Common myeloid progenitor, CD34-positive (primary cell): ENCODE measurements at regions not wholly inside any gene's neighbourhood (a gene's known extent, or its start where the extent isn't known, plus 50 kb on each side); places are given as distances from the start of the nearest gene placed in this dataset.

Experiments
- CTCF ChIA-PET: fragments of 350-600 bp; sonication (Branson Sonifier 250); formaldehyde crosslinking; loops from one replicate; lab custom pipeline; 2021; ENCODE audit warnings: antibody characterized with exemption; lab: Charles Lee
- POLR2A ChIA-PET: fragments of 350-600 bp; sonication (Branson Sonifier 250); formaldehyde crosslinking; loops from one replicate; lab custom pipeline; 2021; ENCODE audit warnings: antibody characterized with exemption; lab: Charles Lee
- DNase-seq, 3 donors: peaks; one replicate each; pipeline versions ENCODE4 v3.0.0 to v3.0.0-alpha.2; 2013
- H3K27ac ChIP-seq, 2 experiments: 1 replicate in 1 of 2; 2 replicates in 1 of 2; pipeline ENCODE4 v1.7.0; 2013; ENCODE audit warnings: inconsistent platforms in 2 of 2, low read length in 2 of 2, mild to moderate bottlenecking in 2 of 2, low read depth in 1 of 2, moderate library complexity in 1 of 2; ENCODE audit not compliant: severe bottlenecking in 2 of 2, insufficient read depth in 1 of 2, poor library complexity in 1 of 2
- H3K27me3 ChIP-seq, 5 experiments: replicated peaks in 2 of 5; 1 replicate in 3 of 5; 2 replicates in 2 of 5; pipeline versions ENCODE4 v1.6.1 to v1.7.0; 2013; ENCODE audit warnings: low read length in 4 of 5, mild to moderate bottlenecking in 2 of 5, moderate library complexity in 2 of 5, inconsistent platforms in 1 of 5; ENCODE audit not compliant: insufficient read depth in 5 of 5, control insufficient read depth in 4 of 5
- H3K36me3 ChIP-seq, 4 experiments: 1 replicate in 2 of 4; 2 replicates in 2 of 4; pipeline versions ENCODE4 v1.6.1 to v1.7.0; 2013; ENCODE audit warnings: low read length in 3 of 4, control low read depth in 1 of 4, mild to moderate bottlenecking in 1 of 4; ENCODE audit not compliant: control insufficient read depth in 4 of 4, insufficient read depth in 4 of 4
- H3K4me1 ChIP-seq, 4 experiments: 1 replicate in 3 of 4; 2 replicates in 1 of 4; pipeline versions ENCODE4 v1.6.1 to v1.7.1; 2013; ENCODE audit warnings: low read length in 3 of 4, mild to moderate bottlenecking in 3 of 4, control low read depth in 1 of 4, inconsistent platforms in 1 of 4, moderate library complexity in 1 of 4; ENCODE audit not compliant: control insufficient read depth in 4 of 4, insufficient read depth in 4 of 4; ENCODE audit errors: control extremely low read depth in 1 of 4
- H3K4me3 ChIP-seq, 7 experiments: 1 replicate in 4 of 7; 2 replicates in 3 of 7; pipeline versions ENCODE4 v1.5.1 to v1.7.0; 2013; ENCODE audit warnings: mild to moderate bottlenecking in 7 of 7, low read length in 6 of 7, moderate library complexity in 6 of 7, inconsistent platforms in 2 of 7, low read depth in 2 of 7, control low read depth in 1 of 7; ENCODE audit not compliant: insufficient read depth in 4 of 7, control insufficient read depth in 1 of 7; ENCODE audit errors: extremely low read depth in 1 of 7
- H3K9me3 ChIP-seq, 5 experiments: 1 replicate in 4 of 5; 2 replicates in 1 of 5; pipeline versions ENCODE4 v1.6.1 to v1.7.1; 2013; ENCODE audit warnings: low read length in 4 of 5, mild to moderate bottlenecking in 2 of 5, inconsistent platforms in 1 of 5, low read depth in 1 of 5, moderate library complexity in 1 of 5; ENCODE audit not compliant: control insufficient read depth in 4 of 5, insufficient read depth in 2 of 5; ENCODE audit errors: control extremely low read depth in 1 of 5
- WGBS: methylation state at CpG from one replicate; pipeline ENCODE4 v1.1.5; 2013; ENCODE audit not compliant: insufficient coverage; 5-methylcytosine and 5-hydroxymethylcytosine counted together

DNA sequence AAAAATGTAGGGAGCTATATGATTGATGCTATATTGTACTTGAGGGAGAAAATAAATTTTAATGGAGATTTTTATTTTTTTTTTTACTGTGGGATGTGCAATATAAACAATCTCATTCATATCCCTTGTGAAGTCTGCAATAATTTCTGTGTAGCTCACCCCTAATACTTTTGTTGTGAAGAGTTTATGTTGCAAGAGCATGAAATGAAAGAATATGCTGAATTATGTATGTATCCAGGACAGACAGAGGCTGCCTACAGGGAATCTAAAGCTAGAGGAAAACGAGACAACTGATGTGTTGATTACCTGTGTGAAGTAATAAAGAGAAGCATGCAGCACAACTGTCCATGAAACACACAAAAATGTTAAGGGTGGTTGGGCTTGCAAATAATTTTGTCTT lies 643.3 kb downstream of the DCDC2C start:
- no peak overlapping the region for H3K4me3 ChIP-seq
- no peaks in the 10 kb centered on the region for H3K4me1 ChIP-seq
- no peak for DNase-seq
- ChIA-PET CTCF (no interaction called here), POLR2A (no interaction called here)
- H3K27me3 ChIP-seq: no peaks in the 10 kb centered on the region
- WGBS: 80% methylated on average over 1 of the region's 1 CpG
- no peaks in the 10 kb centered on the region for H3K36me3 ChIP-seq
- H3K9me3 ChIP-seq: no peaks in the 10 kb centered on the region
- H3K27ac ChIP-seq: no peak overlapping the region

DNA sequence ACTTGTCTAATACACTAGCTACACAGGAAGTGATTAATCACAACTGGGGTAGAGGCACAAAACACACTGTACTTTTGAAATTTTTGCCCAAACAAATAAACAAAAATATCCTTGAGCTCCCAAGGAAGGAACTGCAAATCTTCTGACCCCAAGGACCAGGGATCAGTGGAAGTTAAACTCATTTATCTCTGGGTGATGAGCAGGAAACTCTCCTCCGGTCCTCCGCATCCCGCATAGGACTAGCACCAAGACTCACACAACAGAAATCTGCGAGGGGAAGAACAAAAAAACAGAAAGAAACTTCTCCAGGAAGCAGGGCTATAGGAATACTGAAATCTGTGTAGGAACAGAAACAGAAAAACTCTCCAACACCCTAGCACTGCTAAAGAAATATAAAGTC lies 650.3 kb downstream of the DCDC2C start:
- CTCF ChIA-PET: interaction anchor here (1.5 kb wide), 1 partner anchor 11 kb away, joined by 3 read pairs; no protein-coding TSS in a partner anchor
- Histone ChIP-seq H3K27me3 (no peaks in the 10 kb centered on the region), H3K27ac (no peak overlapping the region), H3K4me1 (no peaks in the 10 kb centered on the region), H3K9me3 (no peaks in the 10 kb centered on the region), H3K4me3 (no peak overlapping the region), H3K36me3 (no peaks in the 10 kb centered on the region)
- no peak for DNase-seq
- POLR2A ChIA-PET: no interaction called here
- WGBS: 90% methylated on average over 2 of the region's 4 CpGs

DNA sequence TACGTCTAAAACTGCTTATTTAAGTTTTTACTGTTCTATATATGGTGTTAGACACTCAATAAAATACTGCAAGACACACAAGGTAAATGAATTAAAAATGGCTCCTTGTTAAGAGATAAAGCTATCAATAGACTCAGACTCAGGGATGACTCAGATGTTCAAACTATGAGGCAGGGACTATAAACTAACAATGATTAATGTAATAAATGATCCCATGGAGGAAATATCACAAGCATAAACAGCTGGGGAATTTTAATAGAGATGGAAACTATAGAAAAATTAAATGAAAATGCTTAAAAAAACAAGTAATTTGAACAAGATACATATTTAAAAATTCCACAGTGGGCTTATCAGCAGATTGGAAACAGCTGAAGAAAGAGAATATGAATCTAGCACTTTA lies 650.8 kb downstream of the DCDC2C start:
- POLR2A ChIA-PET: no interaction called here
- Histone ChIP-seq H3K27me3 (no peaks in the 10 kb centered on the region), H3K4me1 (no peaks in the 10 kb centered on the region), H3K4me3 (no peak overlapping the region), H3K9me3 (no peaks in the 10 kb centered on the region), H3K36me3 (no peaks in the 10 kb centered on the region), H3K27ac (no peak overlapping the region)
- CTCF ChIA-PET: interaction anchor here (1.5 kb wide), 1 partner anchor 11 kb away, joined by 3 read pairs; no protein-coding TSS in a partner anchor
- WGBS: no CpG with 5 or more reads among the region's 1 CpG
- DNase-seq: no peak

GRCh38 chr2:4354678-4355077 lies 651.3 kb downstream of the DCDC2C start:
- H3K27ac ChIP-seq: no peak overlapping the region
- H3K4me3 ChIP-seq: no peak overlapping the region
- no peaks in the 10 kb centered on the region for H3K27me3 ChIP-seq
- no peaks in the 10 kb centered on the region for H3K9me3 ChIP-seq
- ChIA-PET CTCF (interaction anchor here (1.5 kb wide), 1 partner anchor 10 kb away, joined by 3 read pairs; no protein-coding TSS in a partner anchor), POLR2A (no interaction called here)
- 58% methylated on average over 10 of the region's 10 CpGs for WGBS
- no peaks in the 10 kb centered on the region for H3K4me1 ChIP-seq
- H3K36me3 ChIP-seq: no peaks in the 10 kb centered on the region
- DNase-seq: peak; percentile 8 to 24 (median 13)

- WGBS: 100% methylated on average over 1 of the region's 3 CpGs
- H3K4me3 ChIP-seq: no peak overlapping the region
- H3K4me1 ChIP-seq: no peaks in the 10 kb centered on the region
- H3K36me3 ChIP-seq: no peaks in the 10 kb centered on the region
- no peak for DNase-seq
- ChIA-PET POLR2A (no interaction called here), CTCF (no interaction called here)
- H3K27ac ChIP-seq: no peak overlapping the region
- no peaks in the 10 kb centered on the region for H3K27me3 ChIP-seq
- peaks cover 0 to 1% (median 0%) of the 10 kb centered on the region in 5 experiments for H3K9me3 ChIP-seq
Observed at GRCh38 chr2:4356109-4356508, 652.7 kb downstream of the DCDC2C start.

- ChIA-PET POLR2A (no interaction called here), CTCF (no interaction called here)
- no peaks in the 10 kb centered on the region for H3K27me3 ChIP-seq
- no peak overlapping the region for H3K27ac ChIP-seq
- no peak for DNase-seq
- H3K36me3 ChIP-seq: no peaks in the 10 kb centered on the region
- no CpG with 5 or more reads among the region's 1 CpG for WGBS
- no peaks in the 10 kb centered on the region for H3K4me1 ChIP-seq
- no peak overlapping the region for H3K4me3 ChIP-seq
- H3K9me3 ChIP-seq: peaks cover 0 to 1% (median 0%) of the 10 kb centered on the region in 5 experiments
Observed at GRCh38 chr2:4356541-4356940, 653.2 kb downstream of the DCDC2C start.

DNA sequence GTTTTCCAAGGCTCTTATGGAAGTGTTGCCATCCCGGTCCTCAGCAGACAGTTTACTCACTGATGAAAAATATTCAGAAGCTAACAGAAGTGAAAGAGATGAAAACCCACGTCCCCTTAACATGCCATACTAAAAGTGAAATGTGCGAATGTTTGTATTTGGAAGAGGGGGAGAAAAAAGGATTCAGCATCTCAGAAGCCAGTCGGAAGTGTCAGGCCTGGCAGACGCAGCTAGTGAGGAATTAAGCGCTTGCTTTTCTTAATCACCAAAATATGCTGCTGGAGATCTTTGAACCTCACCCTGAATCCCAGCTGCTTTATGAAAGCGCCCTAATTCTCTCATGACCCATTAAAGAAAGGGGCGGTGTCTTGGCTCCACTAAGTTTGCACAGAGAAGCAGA lies 653.7 kb downstream of the DCDC2C start:
- 94% methylated on average over 6 of the region's 8 CpGs for WGBS
- ChIA-PET CTCF (no interaction called here), POLR2A (no interaction called here)
- H3K27ac ChIP-seq: no peak overlapping the region
- H3K36me3 ChIP-seq: no peaks in the 10 kb centered on the region
- no peak overlapping the region for H3K4me3 ChIP-seq
- H3K9me3 ChIP-seq: peaks cover 0 to 1% (median 0%) of the 10 kb centered on the region in 5 experiments
- DNase-seq: no peak
- H3K27me3 ChIP-seq: no peaks in the 10 kb centered on the region
- H3K4me1 ChIP-seq: no peaks in the 10 kb centered on the region
